ENCODE measurements at regions not wholly inside any gene's neighbourhood (a gene's known extent, or its start where the extent isn't known, plus 50 kb on each side); places are given as distances from the start of the nearest gene placed in this dataset.

DNA sequence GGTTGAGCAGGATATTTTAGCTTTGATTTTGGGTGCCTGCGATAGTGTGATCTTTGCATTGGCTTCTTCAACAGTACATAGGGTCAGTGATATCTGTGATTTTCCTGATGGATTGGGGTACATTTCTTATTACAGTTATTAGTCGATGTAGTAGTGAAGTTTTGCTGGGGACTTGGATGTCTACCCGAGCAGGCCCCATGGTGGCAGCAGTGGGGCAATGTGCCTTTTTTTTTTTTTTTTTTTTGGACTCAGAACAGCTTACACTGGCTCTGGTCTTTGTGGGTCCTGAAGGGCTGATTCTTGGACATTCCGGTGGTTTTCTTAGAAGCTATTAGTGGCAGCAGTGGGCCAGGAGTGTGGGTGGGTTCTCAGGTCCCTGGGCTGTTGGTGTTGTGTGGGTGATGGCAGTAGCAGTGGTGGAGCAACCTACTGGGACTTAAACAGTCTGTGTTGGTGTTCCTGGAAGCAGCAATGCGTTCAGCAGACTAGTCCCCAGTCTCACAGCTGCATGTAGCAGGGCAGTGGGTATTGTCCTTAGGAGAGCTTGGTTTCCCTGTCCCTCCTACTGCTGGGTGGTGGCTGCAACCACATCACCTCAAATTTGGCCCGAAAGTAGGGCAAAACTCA lies 53.7 kb upstream of the SLC4A10 start:
- intact Hi-C loops (cut with micrococcal nuclease): no loop called here

DNA sequence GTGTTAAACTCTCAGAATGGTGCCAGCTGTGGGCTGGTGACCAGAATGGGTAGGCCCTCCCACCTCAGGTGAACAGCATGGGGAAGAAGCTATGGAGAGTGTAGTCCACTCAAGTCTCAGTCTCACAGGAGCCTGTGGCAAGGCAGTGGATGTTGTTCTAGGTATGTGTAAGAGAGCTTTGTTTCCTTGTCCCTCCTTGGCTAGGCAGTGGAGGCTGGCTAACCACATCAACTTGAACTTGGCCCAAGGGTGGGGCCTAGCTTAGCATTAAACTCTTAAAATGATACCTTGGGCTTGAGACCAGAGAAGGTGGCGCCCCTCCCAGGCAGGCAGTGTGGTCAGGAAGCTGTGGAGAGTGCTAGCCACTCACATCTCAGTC lies 53.2 kb upstream of the SLC4A10 start:
- intact Hi-C loops (cut with micrococcal nuclease): no loop called here

Data from T-helper 1 cell treated with Interleukin-12 subunit alpha and Interleukin-12 subunit beta and Interleukin-4 antibody, amounts not matched to agents 30 ng/mL and 1 ng/mL, for 36 hours (primary cell).